GM18873 (cell line): ENCODE measurements at regions not wholly inside any gene's neighbourhood (a gene's known extent, or its start where the extent isn't known, plus 50 kb on each side); places are given as distances from the start of the nearest gene placed in this dataset.

ENCODE experiments used
- ATAC-seq: cut with Tn5 transposase; IDR thresholded peaks from one replicate; pipeline ENCODE4 v1.9.1; 2021; ENCODE audit warnings: mild to moderate bottlenecking, moderate library complexity, moderate number of reproducible peaks; ENCODE audit not compliant: unreplicated experiment, low FRiP score

DNA sequence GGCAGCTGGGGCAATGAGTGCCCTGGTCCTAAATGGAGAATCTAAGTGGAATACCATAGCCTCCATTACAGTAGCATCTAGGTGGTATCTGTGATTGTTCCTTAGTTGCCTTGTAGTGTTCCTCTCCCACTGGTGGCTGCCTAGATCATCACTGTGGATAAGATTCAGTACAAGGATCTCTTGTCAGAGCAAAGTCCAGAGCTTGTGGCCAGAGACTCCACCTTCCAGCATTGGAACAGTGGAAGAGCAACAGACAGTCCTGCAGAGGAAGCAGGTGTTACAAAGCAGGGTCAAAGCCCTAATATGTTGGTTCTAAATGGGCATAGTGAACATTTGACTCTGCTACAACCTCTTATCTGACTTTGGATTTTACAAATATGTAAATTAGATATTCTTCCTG, 194.1 kb upstream of the GRIK2 start:
- ATAC-seq, result no peak

DNA sequence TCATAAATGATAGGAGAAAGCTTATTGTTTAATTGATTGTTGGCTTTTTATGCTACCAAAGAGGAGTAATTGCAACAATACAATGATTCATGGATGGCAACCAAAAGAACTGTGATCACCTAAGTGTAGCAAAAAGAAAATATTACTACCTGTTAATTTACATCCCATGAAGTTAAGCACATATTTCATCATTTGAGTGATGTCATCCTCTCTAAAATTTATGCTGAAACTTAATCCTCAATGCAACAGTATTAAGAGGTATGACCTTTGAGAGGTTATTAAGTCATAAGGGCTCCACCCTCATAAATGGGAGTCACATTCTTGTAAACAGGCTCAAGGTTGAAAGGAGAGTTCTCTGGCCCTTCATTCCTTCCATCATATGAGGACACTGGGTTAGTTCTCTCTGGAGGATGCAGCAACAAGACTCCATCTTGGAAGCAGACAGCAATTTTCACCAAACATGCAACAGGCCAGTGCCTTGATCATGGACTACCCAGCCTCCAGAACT, 190.6 kb upstream of the GRIK2 start:
- ATAC-seq, result no peak

- no peak for ATAC-seq
Observed at GRCh38 chr6:101203664-101204063, 189.8 kb upstream of the GRIK2 start.

- ATAC-seq, result no peak
Observed at GRCh38 chr6:101208152-101208551, 185.4 kb upstream of the GRIK2 start.

GRCh38 chr6:101212640-101213039, 180.9 kb upstream of the GRIK2 start:
- ATAC-seq, result no peak

DNA sequence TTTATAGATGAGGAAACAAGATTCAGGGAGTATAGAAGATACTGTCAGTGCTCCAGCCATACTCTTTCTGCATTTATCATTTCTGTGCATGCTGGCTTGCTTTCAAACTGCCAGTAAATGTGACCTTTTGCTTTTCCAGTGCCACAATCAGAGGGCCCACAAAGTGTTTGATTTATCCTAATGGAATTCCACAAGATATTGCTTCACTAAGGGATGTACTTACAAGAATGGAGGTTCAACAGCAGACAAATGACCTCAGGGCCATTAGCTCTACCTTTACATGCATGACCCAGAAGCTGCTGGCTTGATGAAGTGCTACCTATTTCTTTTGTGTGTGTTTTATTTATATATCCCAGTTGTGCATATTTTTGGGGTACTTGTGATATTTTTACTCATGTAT, 171.5 kb upstream of the GRIK2 start:
- no peak for ATAC-seq

DNA sequence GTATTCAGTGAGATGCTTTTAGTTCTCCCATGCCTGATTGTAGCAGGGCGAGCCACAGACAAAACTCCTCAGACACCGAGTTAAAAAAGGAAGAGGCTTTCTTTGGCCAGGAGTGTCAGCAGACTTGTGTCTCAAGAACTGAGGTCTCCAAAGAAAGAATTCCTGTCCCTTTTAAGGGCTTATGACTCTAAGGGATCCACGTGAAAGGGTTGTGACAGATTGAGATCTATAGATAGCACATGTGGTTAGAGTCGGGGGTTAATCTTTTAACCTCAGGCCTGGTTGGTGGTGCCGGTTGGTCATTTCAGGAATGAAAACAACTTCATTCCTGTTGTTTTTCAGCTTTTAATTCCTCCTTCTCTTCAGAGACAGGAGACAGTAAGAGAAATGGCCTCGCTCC, 168.8 kb upstream of the GRIK2 start:
- no peak for ATAC-seq

DNA sequence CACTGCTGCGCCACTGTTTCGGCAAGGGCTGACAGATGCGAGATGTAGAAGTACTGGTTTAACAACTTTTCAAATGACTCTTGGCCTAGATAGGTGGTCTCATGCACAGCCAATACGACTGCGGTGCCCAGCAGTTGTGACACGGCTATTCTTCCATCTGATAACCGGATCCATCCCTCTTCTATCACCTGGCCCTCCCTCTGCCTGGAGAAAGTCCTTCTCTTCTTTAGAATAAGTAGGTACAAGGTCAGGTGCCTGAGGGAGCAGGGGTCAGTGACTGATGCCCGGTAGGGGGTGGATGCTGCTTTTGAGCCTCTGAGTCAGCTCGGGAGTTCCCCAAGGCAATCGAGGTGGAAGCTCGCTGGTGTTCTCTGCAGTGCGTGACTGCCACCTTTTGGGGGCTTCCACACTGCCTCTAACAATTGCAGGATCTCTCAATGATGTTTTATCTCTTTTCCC, 166.8 kb upstream of the GRIK2 start:
- ATAC-seq, result no peak

- no peak for ATAC-seq
Observed at GRCh38 chr6:101230866-101231265, 162.6 kb upstream of the GRIK2 start.

- no peak for ATAC-seq
Observed at GRCh38 chr6:101231606-101232235, 161.8 kb upstream of the GRIK2 start.

GRCh38 chr6:101232961-101233360, 160.5 kb upstream of the GRIK2 start:
- ATAC-seq, result no peak

GRCh38 chr6:101236709-101237108, 156.8 kb upstream of the GRIK2 start:
- no peak for ATAC-seq

- ATAC-seq, result no peak
Observed at GRCh38 chr6:101241442-101241841, 152.1 kb upstream of the GRIK2 start.

- no peak for ATAC-seq
Observed at GRCh38 chr6:101249470-101249869, 144.0 kb upstream of the GRIK2 start.

DNA sequence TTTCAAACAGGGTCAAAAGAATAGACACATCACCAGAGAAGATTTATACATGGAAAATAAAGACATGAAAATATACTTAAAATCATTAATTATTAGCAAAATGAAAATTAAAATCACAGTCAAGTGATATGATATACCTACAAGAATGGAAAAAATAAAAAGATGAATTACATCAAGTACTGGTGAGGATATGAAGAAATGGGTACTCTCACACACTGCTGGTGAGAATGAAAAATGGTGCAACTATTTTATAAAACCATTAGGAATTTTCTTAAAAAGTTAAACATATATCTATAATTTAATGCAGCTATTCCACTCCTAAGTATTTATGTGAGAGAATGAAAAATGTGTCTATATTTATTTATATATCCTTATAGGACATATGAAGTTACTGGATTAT, 136.3 kb upstream of the GRIK2 start:
- ATAC-seq, result no peak

GRCh38 chr6:101259505-101259904, 134.0 kb upstream of the GRIK2 start:
- no peak for ATAC-seq

GRCh38 chr6:101263596-101263995, 129.9 kb upstream of the GRIK2 start:
- ATAC-seq, result no peak

DNA sequence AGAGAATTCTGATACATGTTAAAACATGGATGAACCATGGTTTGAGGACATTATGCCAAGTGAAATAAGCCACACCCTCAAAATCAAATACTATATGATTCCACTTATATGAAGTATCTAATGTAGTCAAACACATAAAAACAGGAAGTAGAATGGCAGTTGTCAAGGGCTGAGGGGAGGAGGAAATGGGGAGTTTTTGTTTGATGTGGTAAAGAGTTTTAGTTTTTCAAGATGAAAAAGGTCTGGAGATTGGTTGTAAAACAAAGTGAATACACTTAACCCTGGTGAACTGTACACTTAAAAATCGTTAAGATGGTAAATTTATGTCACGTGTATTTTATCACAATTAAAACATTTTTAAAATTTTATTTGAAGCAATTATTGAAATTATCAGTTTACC, 127.4 kb upstream of the GRIK2 start:
- no peak for ATAC-seq

- ATAC-seq, result no peak
Observed at GRCh38 chr6:101268541-101268940, 125.0 kb upstream of the GRIK2 start.

GRCh38 chr6:101275251-101275650, 118.3 kb upstream of the GRIK2 start:
- ATAC-seq, result no peak

- no peak for ATAC-seq
Observed at GRCh38 chr6:101276066-101276465, 117.4 kb upstream of the GRIK2 start.

- no peak for ATAC-seq
Observed at GRCh38 chr6:101279410-101279809, 114.1 kb upstream of the GRIK2 start.

- ATAC-seq, result no peak
Observed at GRCh38 chr6:101281266-101281665, 112.2 kb upstream of the GRIK2 start.
